Gastrocnemius medialis (tissue), 4 donors: ENCODE measurements at regions not wholly inside any gene's neighbourhood (a gene's known extent, or its start where the extent isn't known, plus 50 kb on each side); places are given as distances from the start of the nearest gene placed in this dataset.

Source experiments
- POLR2A ChIP-seq, 2 donors: fragments of 450-650 bp; IDR thresholded peaks; one replicate each; pipeline ENCODE4 v1.6.1; 2017; ENCODE audit warnings: antibody characterized with exemption in 2 of 2, mild to moderate bottlenecking in 2 of 2, moderate library complexity in 2 of 2
- TF ChIP-seq, protein P1 (sequence below), 5 experiments: fragments of 450-650 bp in 3 of 5; fragments of 200-600 bp in 2 of 5; sonication (generic) in 2 of 5; IDR thresholded peaks in 4 of 5; conservative IDR thresholded peaks in 1 of 5; 1 replicate in 4 of 5; 2 replicates in 1 of 5; pipeline ENCODE4 v1.5.1; 2016 to 2019; ENCODE audit warnings: antibody characterized with exemption in 5 of 5, mild to moderate bottlenecking in 3 of 5, moderate library complexity in 3 of 5

DNA sequence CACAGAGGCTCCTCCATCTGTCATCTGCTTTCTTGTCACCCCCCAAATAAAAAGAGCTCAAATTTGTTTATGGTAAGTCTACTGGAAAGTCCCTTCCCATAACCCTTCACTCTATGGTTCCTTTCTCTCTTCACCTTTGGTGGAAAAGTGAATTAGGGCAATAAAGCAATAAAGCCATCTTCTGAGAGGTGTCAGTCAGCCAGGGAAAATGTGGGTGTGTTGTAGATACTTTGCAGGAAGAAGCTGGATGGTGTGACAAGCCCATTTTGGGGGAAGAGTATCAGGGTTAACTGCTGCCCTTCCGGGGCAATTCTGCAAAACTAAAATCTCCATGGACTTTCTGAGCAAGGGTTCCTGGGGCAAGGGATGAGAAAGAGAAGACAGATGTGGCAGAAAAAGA, 197.9 kb downstream of the SH3BP4 start:
- TF ChIP-seq, protein P1, sequence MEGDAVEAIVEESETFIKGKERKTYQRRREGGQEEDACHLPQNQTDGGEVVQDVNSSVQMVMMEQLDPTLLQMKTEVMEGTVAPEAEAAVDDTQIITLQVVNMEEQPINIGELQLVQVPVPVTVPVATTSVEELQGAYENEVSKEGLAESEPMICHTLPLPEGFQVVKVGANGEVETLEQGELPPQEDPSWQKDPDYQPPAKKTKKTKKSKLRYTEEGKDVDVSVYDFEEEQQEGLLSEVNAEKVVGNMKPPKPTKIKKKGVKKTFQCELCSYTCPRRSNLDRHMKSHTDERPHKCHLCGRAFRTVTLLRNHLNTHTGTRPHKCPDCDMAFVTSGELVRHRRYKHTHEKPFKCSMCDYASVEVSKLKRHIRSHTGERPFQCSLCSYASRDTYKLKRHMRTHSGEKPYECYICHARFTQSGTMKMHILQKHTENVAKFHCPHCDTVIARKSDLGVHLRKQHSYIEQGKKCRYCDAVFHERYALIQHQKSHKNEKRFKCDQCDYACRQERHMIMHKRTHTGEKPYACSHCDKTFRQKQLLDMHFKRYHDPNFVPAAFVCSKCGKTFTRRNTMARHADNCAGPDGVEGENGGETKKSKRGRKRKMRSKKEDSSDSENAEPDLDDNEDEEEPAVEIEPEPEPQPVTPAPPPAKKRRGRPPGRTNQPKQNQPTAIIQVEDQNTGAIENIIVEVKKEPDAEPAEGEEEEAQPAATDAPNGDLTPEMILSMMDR (IDR thresholded peaks at IDR 0.05 in 4 of 5, conservative IDR thresholded peaks at IDR 0.05 in 1 of 5) = no peak
- no peak for TF ChIP-seq POLR2A (IDR thresholded peaks at IDR 0.05)
